ENCODE measurements at regions not wholly inside any gene's neighbourhood (a gene's known extent, or its start where the extent isn't known, plus 50 kb on each side); places are given as distances from the start of the nearest gene placed in this dataset.

GRCh38 chr21:23496729-23497128 lies 2110.6 kb downstream of the MRPL39 start:
- peaks cover 11% of the 10 kb centered on the region; the same call in 2 of the 3 replicates for H3K9me3 Mint-ChIP-seq

More at GRCh38 chr21:23496729-23497128, 2110.6 kb downstream of the MRPL39 start:
- Histone ChIP-seq H3F3A (replicated peaks; ENCODE audit: low read depth) (no peaks in the 10 kb centered on the region), H3K4me3 (no peak overlapping the region), H3K4me1 (ENCODE audit: insufficient read depth) (no peaks in the 10 kb centered on the region), H3K4me2 (no peak overlapping the region), H3K36me3 (ENCODE audit: insufficient read depth) (no peaks in the 10 kb centered on the region), H3K9me2 (ENCODE audit: insufficient read depth) (no peaks in the 10 kb centered on the region), H3K79me2 (replicated peaks; ENCODE audit: insufficient read depth) (no peaks in the 10 kb centered on the region), H3K27ac (ENCODE audit: low read depth) (no peak overlapping the region), H2AFZ (no peak overlapping the region), H4K20me1 (replicated peaks; ENCODE audit: insufficient read depth) (no peaks in the 10 kb centered on the region), H3K27me3 (ENCODE audit: insufficient read depth) (no peaks in the 10 kb centered on the region)
- no peak overlapping the region for H3K4me3 Mint-ChIP-seq
- no peak for DNase-seq (ENCODE audit: low spot score)
- no peak for TF ChIP-seq POLR2AphosphoS5 (IDR thresholded peaks at IDR 0.05; ENCODE audit: low read depth)
- no peak for TF ChIP-seq ZNF114 (CRISPR knock-in tag; IDR thresholded peaks at IDR 0.05)
- TF ChIP-seq NANOG (IDR thresholded peaks at IDR 0.05; ENCODE audit: borderline replicate concordance), result no peak
- TF ChIP-seq EZH2 (IDR thresholded peaks at IDR 0.05; ENCODE audit: low read depth, unreplicated experiment), result no peak
- no peak for TF ChIP-seq ETS1 (IDR thresholded peaks at IDR 0.05)
- no peak for TF ChIP-seq STAT1 (IDR thresholded peaks at IDR 0.05; ENCODE audit: unreplicated experiment)
- no peak for TF ChIP-seq EZH2phosphoT487 (IDR thresholded peaks at IDR 0.05; ENCODE audit: unreplicated experiment)
- no peak for TF ChIP-seq ZNF462 (CRISPR knock-in tag; IDR thresholded peaks at IDR 0.05)
- TF ChIP-seq CREB1 (CRISPR knock-in tag; IDR thresholded peaks at IDR 0.05; ENCODE audit: low read depth), result no peak
- no peak for TF ChIP-seq REST (IDR thresholded peaks at IDR 0.05; ENCODE audit: unreplicated experiment)
- H3K27ac Mint-ChIP-seq, result no peak overlapping the region
- no peak for ATAC-seq
- H3K36me3 Mint-ChIP-seq (ENCODE audit: low read depth), result no peaks in the 10 kb centered on the region; the same call in 1 of the 3 replicates
- peaks cover 4% of the 10 kb centered on the region for H3K27me3 Mint-ChIP-seq (ENCODE audit: insufficient read depth, low read depth, poor library complexity)
- no peaks in the 10 kb centered on the region for H3K4me1 Mint-ChIP-seq

Data from GM23338 (cell line).